ENCODE measurements at regions not wholly inside any gene's neighbourhood (a gene's known extent, or its start where the extent isn't known, plus 50 kb on each side); places are given as distances from the start of the nearest gene placed in this dataset.

DNA sequence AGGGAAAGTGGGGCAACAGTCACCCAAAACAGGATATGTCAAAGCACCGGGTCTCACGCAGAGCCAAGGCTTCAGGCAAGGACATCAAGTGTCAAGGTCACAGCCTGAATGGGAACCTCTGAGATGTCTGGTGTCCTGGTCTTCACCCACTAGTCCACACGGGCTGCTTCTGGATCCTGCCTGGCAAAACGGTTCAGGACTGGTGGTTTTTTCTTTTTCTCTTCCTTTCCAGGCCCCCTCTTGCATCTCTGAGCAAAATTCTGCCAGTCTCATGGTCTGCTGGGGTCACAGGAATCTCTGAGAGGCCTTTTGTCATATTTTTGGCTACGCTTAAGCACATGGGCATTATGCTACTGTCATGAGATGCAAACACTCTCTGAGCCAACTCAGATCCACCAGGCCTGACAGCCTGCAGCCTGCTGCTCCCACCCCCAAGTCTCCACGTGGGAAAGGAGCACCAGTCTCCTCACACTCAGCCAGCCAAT, 518.2 kb upstream of the ZEB2 start:
- Mint-ChIP-seq H3K9me3 (ENCODE audit: unreplicated experiment) (peaks cover 11% of the 10 kb centered on the region), H3K27me3 (ENCODE audit: insufficient read depth, unreplicated experiment) (no peaks in the 10 kb centered on the region), H3K27ac (ENCODE audit: low read depth, unreplicated experiment) (no peak overlapping the region), H3K4me1 (ENCODE audit: insufficient read depth, unreplicated experiment) (no peaks in the 10 kb centered on the region), H3K36me3 (ENCODE audit: insufficient read depth, unreplicated experiment) (no peaks in the 10 kb centered on the region), H3K4me3 (ENCODE audit: unreplicated experiment) (no peak overlapping the region)
- TF ChIP-seq, protein P1, sequence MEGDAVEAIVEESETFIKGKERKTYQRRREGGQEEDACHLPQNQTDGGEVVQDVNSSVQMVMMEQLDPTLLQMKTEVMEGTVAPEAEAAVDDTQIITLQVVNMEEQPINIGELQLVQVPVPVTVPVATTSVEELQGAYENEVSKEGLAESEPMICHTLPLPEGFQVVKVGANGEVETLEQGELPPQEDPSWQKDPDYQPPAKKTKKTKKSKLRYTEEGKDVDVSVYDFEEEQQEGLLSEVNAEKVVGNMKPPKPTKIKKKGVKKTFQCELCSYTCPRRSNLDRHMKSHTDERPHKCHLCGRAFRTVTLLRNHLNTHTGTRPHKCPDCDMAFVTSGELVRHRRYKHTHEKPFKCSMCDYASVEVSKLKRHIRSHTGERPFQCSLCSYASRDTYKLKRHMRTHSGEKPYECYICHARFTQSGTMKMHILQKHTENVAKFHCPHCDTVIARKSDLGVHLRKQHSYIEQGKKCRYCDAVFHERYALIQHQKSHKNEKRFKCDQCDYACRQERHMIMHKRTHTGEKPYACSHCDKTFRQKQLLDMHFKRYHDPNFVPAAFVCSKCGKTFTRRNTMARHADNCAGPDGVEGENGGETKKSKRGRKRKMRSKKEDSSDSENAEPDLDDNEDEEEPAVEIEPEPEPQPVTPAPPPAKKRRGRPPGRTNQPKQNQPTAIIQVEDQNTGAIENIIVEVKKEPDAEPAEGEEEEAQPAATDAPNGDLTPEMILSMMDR (IDR thresholded peaks at IDR 0.05; ENCODE audit: unreplicated experiment) = no peak
- ChIA-PET CTCF (no interaction called here), POLR2A (no interaction called here)
- intact Hi-C loops (cut with micrococcal nuclease) = no loop called here
- DNase-seq (ENCODE audit: unreplicated experiment) = no peak
- BruUV-seq (replicated peaks) = no TSS peak

DNA sequence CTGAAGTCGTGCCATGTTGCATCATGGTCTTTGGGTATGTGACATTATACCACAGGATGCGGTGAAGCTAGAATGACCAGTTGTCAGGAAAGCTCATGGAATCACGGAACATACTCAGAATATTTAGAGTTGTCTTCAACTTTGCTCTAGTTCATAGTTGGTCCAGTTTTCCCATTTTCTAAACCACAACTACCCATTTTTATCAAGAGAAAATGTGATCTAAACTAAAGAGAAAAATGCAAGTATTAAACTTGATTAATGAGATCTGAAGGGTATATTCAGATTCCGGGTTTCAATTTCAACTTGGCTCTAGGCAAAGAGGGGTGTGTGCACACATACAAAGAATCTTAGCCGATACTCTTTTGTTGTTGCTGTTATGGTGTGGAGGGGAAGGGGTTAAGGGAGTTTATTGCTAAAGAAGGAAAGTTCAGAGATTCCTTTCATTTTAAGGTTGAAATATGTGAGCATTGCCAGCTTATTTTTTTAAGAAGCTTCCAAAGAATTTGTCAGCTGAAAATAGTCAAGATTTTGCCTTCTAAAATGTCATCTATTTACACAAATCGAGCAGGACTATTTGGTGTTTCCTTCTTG, 516.6 kb upstream of the ZEB2 start:
- POLR2A ChIA-PET = interaction anchor here (0.5 to 0.9 kb wide), 2 partner anchors 29 to 751 kb away, joined by 3 read pairs; no protein-coding TSS in a partner anchor
- H3K4me1 Mint-ChIP-seq (ENCODE audit: insufficient read depth, unreplicated experiment) = no peaks in the 10 kb centered on the region
- H3K27ac Mint-ChIP-seq (ENCODE audit: low read depth, unreplicated experiment) = no peak overlapping the region
- CTCF ChIA-PET = interaction anchor here (0.6 to 1.1 kb wide), 3 partner anchors 13 to 521 kb away, joined by 3 to 4 read pairs (median 3); no protein-coding TSS in a partner anchor
- no TSS peak for BruUV-seq (replicated peaks)
- H3K9me3 Mint-ChIP-seq (ENCODE audit: unreplicated experiment) = no peaks in the 10 kb centered on the region
- intact Hi-C loops (cut with micrococcal nuclease) = no loop called here
- TF ChIP-seq, protein P1 (IDR thresholded peaks at IDR 0.05; ENCODE audit: unreplicated experiment) = no peak
- H3K27me3 Mint-ChIP-seq (ENCODE audit: insufficient read depth, unreplicated experiment) = no peaks in the 10 kb centered on the region
- H3K36me3 Mint-ChIP-seq (ENCODE audit: insufficient read depth, unreplicated experiment) = no peaks in the 10 kb centered on the region
- no peak overlapping the region for H3K4me3 Mint-ChIP-seq (ENCODE audit: unreplicated experiment)
- no peak for DNase-seq (ENCODE audit: unreplicated experiment)

DNA sequence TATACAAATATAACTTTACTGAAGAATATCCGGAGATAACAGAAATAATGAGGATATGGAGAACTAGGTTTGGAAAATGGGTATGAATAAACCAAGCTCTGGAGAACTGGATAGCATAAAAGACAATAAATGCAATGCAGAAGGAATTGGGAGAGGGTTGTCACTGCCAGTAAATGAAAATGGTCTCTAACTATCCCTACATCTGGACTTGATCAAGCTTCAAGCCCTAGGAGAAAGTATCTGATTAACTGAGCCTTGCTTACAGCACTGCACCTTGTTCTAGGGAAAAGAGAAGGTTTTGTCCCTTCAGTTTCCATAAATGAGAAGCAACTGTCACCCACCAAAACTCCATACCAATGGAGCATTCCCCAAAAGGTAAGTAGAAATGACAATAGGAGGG, 514.6 kb upstream of the ZEB2 start:
- no peak for DNase-seq (ENCODE audit: unreplicated experiment)
- intact Hi-C loops (cut with micrococcal nuclease) = no loop called here
- H3K4me3 Mint-ChIP-seq (ENCODE audit: unreplicated experiment) = no peak overlapping the region
- ChIA-PET CTCF (no interaction called here), POLR2A (no interaction called here)
- H3K4me1 Mint-ChIP-seq (ENCODE audit: insufficient read depth, unreplicated experiment) = no peaks in the 10 kb centered on the region
- H3K27me3 Mint-ChIP-seq (ENCODE audit: insufficient read depth, unreplicated experiment) = no peaks in the 10 kb centered on the region
- no peaks in the 10 kb centered on the region for H3K36me3 Mint-ChIP-seq (ENCODE audit: insufficient read depth, unreplicated experiment)
- H3K27ac Mint-ChIP-seq (ENCODE audit: low read depth, unreplicated experiment) = no peak overlapping the region
- H3K9me3 Mint-ChIP-seq (ENCODE audit: unreplicated experiment) = no peaks in the 10 kb centered on the region
- TF ChIP-seq, protein P1 (IDR thresholded peaks at IDR 0.05; ENCODE audit: unreplicated experiment) = no peak
- no TSS peak for BruUV-seq (replicated peaks)

DNA sequence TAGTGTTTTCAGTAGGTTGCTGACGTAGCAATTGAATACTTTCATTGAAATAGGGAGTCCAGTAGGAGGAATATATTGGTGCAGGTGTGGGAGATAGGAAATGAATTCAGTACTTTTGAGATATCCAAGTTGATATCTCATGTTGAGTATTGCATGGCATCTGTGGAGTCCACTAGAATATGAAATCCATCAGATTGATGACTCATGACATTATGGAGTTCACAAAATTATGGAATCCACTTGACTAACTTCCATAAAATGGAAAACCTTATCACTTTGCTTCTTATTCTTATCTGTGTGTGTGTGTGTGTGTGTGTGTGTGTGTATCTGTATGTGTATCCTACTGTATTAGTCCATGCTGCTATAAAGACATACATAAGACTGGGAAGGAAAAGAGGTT, 513.5 kb upstream of the ZEB2 start:
- no peak for DNase-seq (ENCODE audit: unreplicated experiment)
- Mint-ChIP-seq H3K27ac (ENCODE audit: low read depth, unreplicated experiment) (no peak overlapping the region), H3K9me3 (ENCODE audit: unreplicated experiment) (no peaks in the 10 kb centered on the region), H3K36me3 (ENCODE audit: insufficient read depth, unreplicated experiment) (no peaks in the 10 kb centered on the region), H3K4me3 (ENCODE audit: unreplicated experiment) (no peak overlapping the region), H3K4me1 (ENCODE audit: insufficient read depth, unreplicated experiment) (no peaks in the 10 kb centered on the region), H3K27me3 (ENCODE audit: insufficient read depth, unreplicated experiment) (no peaks in the 10 kb centered on the region)
- POLR2A ChIA-PET = no interaction called here
- CTCF ChIA-PET = no interaction called here
- intact Hi-C loops (cut with micrococcal nuclease) = no loop called here
- BruUV-seq (replicated peaks) = no TSS peak
- TF ChIP-seq, protein P1 (IDR thresholded peaks at IDR 0.05; ENCODE audit: unreplicated experiment) = no peak

Measured in MCF 10A (cell line).